ENCODE measurements at regions not wholly inside any gene's neighbourhood (a gene's known extent, or its start where the extent isn't known, plus 50 kb on each side); places are given as distances from the start of the nearest gene placed in this dataset.
A peak's percentile ranks its signal among the peaks of the same experiment; 100 is the strongest.
"Not testable (repeated sequence)": the region's sequence is repeated elsewhere in the genome, so short reads cannot be mapped to it uniquely, and the experiment has no call there.

- peak; percentile 45 for DNase-seq (ENCODE audit: low spot score)
These were observed 146.8 kb upstream of the ROPN1B start for GRCh38 chr3:125822175-125822574.

GRCh38 chr3:125831005-125831750, 137.8 kb upstream of the ROPN1B start:
- DNase-seq (ENCODE audit: low spot score): not testable (repeated sequence)

GRCh38 chr3:125835562-125835961, 133.4 kb upstream of the ROPN1B start:
- not testable (repeated sequence) for DNase-seq (ENCODE audit: low spot score)

- not testable (repeated sequence) for DNase-seq (ENCODE audit: low spot score)
These were observed 132.9 kb upstream of the ROPN1B start for GRCh38 chr3:125836011-125836551.

GRCh38 chr3:125836786-125837185, 132.2 kb upstream of the ROPN1B start:
- DNase-seq (ENCODE audit: low spot score): peak; percentile 14

- not testable (repeated sequence) for DNase-seq (ENCODE audit: low spot score)
These were observed 130.1 kb upstream of the ROPN1B start for GRCh38 chr3:125838857-125839256.

- DNase-seq (ENCODE audit: low spot score): not testable (repeated sequence)
These were observed 128.5 kb upstream of the ROPN1B start for GRCh38 chr3:125840465-125840864.

- DNase-seq (ENCODE audit: low spot score): not testable (repeated sequence)
These were observed 121.0 kb upstream of the ROPN1B start for GRCh38 chr3:125847966-125848365.

GRCh38 chr3:125855006-125855405, 114.0 kb upstream of the ROPN1B start:
- DNase-seq (ENCODE audit: low spot score): not testable (repeated sequence)

GRCh38 chr3:125860547-125860946, 108.4 kb upstream of the ROPN1B start:
- DNase-seq (ENCODE audit: low spot score): not testable (repeated sequence)

GRCh38 chr3:125862841-125863254, 106.1 kb upstream of the ROPN1B start:
- peak; percentile 5 for DNase-seq (ENCODE audit: low spot score)

- not testable (repeated sequence) for DNase-seq (ENCODE audit: low spot score)
These were observed 104.4 kb upstream of the ROPN1B start for GRCh38 chr3:125864532-125864931.

- DNase-seq (ENCODE audit: low spot score): not testable (repeated sequence)
These were observed 83.0 kb upstream of the ROPN1B start for GRCh38 chr3:125886006-125886405.

GRCh38 chr3:125899181-125899580, 69.8 kb upstream of the ROPN1B start:
- DNase-seq (ENCODE audit: low spot score): not testable (repeated sequence)

GRCh38 chr3:125901473-125901872, 67.5 kb upstream of the ROPN1B start:
- not testable (repeated sequence) for DNase-seq (ENCODE audit: low spot score)

- not testable (repeated sequence) for DNase-seq (ENCODE audit: low spot score)
These were observed 65.1 kb upstream of the ROPN1B start for GRCh38 chr3:125903780-125904455.

GRCh38 chr3:125907279-125907678, 61.7 kb upstream of the ROPN1B start:
- not testable (repeated sequence) for DNase-seq (ENCODE audit: low spot score)

GRCh38 chr3:125910851-125911250, 58.1 kb upstream of the ROPN1B start:
- DNase-seq (ENCODE audit: low spot score): not testable (repeated sequence)

- peak; percentile 40 for DNase-seq (ENCODE audit: low spot score)
These were observed 54.2 kb upstream of the ROPN1B start for GRCh38 chr3:125914608-125915436.

GRCh38 chr3:125915437-125915787, 53.6 kb upstream of the ROPN1B start:
- not testable (repeated sequence) for DNase-seq (ENCODE audit: low spot score)

- DNase-seq (ENCODE audit: low spot score): peak; percentile 97
These were observed 53.1 kb upstream of the ROPN1B start for GRCh38 chr3:125915792-125916375.

Measured in SW480 (cell line).